Neural cell (in vitro differentiated cells): ENCODE measurements at regions not wholly inside any gene's neighbourhood (a gene's known extent, or its start where the extent isn't known, plus 50 kb on each side); places are given as distances from the start of the nearest gene placed in this dataset.

Experiments
- H2AFZ ChIP-seq: fragments of 200-600, 300-800 bp; sonication (generic), shearing (Covaris generic); 2 replicates; pipeline ENCODE4 v1.6.0; 2014; ENCODE audit warnings: low read depth, mild to moderate bottlenecking, antibody characterized with exemption, low read length, moderate library complexity
- H3F3A ChIP-seq: fragments of 200-600 bp; shearing (Covaris generic); 2 replicates; pipeline ENCODE4 v1.6.1; 2016; ENCODE audit warnings: mild to moderate bottlenecking, moderate library complexity, mixed read lengths, antibody characterized with exemption, low read length; ENCODE audit not compliant: insufficient read depth, poor library complexity, severe bottlenecking
- H3K27ac ChIP-seq: fragments of 200-600, 300-800 bp; sonication (generic), shearing (Covaris generic); 2 replicates; pipeline ENCODE4 v1.5.1; 2014; ENCODE audit warnings: mild to moderate bottlenecking, low read length, moderate library complexity
- H3K27me3 ChIP-seq: fragments of 300-800, 200-600 bp; sonication (generic), shearing (Covaris generic); 2 replicates; pipeline ENCODE4 v1.6.0; 2014; ENCODE audit warnings: mild to moderate bottlenecking, low read depth, low read length, moderate library complexity; ENCODE audit not compliant: insufficient read depth
- H3K36me3 ChIP-seq: fragments of 300-800, 200-600 bp; sonication (generic), shearing (Covaris generic); 2 replicates; pipeline ENCODE4 v1.5.1; 2014; ENCODE audit warnings: mild to moderate bottlenecking, antibody characterized with exemption, low read length, moderate library complexity; ENCODE audit not compliant: insufficient read depth
- H3K4me2 ChIP-seq: fragments of 300-800, 200-600 bp; sonication (generic), shearing (Covaris generic); 2 replicates; pipeline ENCODE4 v1.6.0; 2014; ENCODE audit warnings: mild to moderate bottlenecking, low read length
- H3K4me3 ChIP-seq: fragments of 300-800, 200-600 bp; sonication (generic), shearing (Covaris generic); 2 replicates; pipeline ENCODE4 v1.5.1; 2014; ENCODE audit warnings: mild to moderate bottlenecking, low read length, moderate library complexity
- H3K79me2 ChIP-seq: fragments of 200-600 bp; shearing (Covaris generic); replicated peaks from 2 replicates; pipeline ENCODE4 v1.6.0; 2014; ENCODE audit warnings: mild to moderate bottlenecking, low read length, moderate library complexity; ENCODE audit not compliant: insufficient read depth
- H3K9ac ChIP-seq: fragments of 300-800, 200-600 bp; sonication (generic), shearing (Covaris generic); 2 replicates; pipeline ENCODE4 v1.6.1; 2016; ENCODE audit warnings: mild to moderate bottlenecking, low read length, mixed read lengths
- H3K9me2 ChIP-seq: fragments of 200-600 bp; shearing (Covaris generic); 2 replicates; pipeline ENCODE4 v1.6.1; 2016; ENCODE audit warnings: mild to moderate bottlenecking, low read length, mixed read lengths; ENCODE audit not compliant: insufficient read depth
- H3K9me3 ChIP-seq: fragments of 200-600, 300-800 bp; sonication (generic), shearing (Covaris generic); 2 replicates; pipeline ENCODE4 v1.6.1; 2016; ENCODE audit warnings: mild to moderate bottlenecking, mixed run types, low read length, moderate library complexity, mixed read lengths
- H4K20me1 ChIP-seq: fragments of 200-600 bp; shearing (Covaris generic); 2 replicates; pipeline ENCODE4 v1.6.1; 2016; ENCODE audit warnings: mild to moderate bottlenecking, mixed run types; ENCODE audit not compliant: insufficient read depth
- CTCF ChIP-seq: fragments of 450-650 bp; IDR thresholded peaks from 2 replicates; pipeline ENCODE4 v1.5.1; 2014; ENCODE audit warnings: antibody characterized with exemption, mild to moderate bottlenecking, moderate library complexity; ENCODE audit not compliant: poor library complexity, severe bottlenecking
- EP300 ChIP-seq: fragments of 450-650 bp; conservative IDR thresholded peaks from 2 replicates; pipeline ENCODE4 v1.6.1; 2014; ENCODE audit warnings: antibody characterized with exemption, mild to moderate bottlenecking, moderate library complexity; ENCODE audit not compliant: poor library complexity, severe bottlenecking
- EZH2 ChIP-seq: fragments of 200-600, 300-800 bp; shearing (Covaris generic), sonication (generic); IDR thresholded peaks from 2 replicates; pipeline ENCODE4 v1.6.1; 2014; ENCODE audit warnings: antibody characterized with exemption, low read length, borderline replicate concordance, mild to moderate bottlenecking; ENCODE audit not compliant: insufficient read depth, poor library complexity, severe bottlenecking
- MXI1 ChIP-seq: fragments of 450-650 bp; conservative IDR thresholded peaks from 2 replicates; pipeline ENCODE4 v1.6.1; 2014; ENCODE audit warnings: antibody characterized with exemption, mild to moderate bottlenecking; ENCODE audit not compliant: poor library complexity, severe bottlenecking
- POLR2AphosphoS5 ChIP-seq: IDR thresholded peaks from 2 replicates; pipeline ENCODE4 v1.6.1; 2012
- RAD21 ChIP-seq: fragments of 450-650 bp; conservative IDR thresholded peaks from 2 replicates; pipeline ENCODE4 v1.6.1; 2014; ENCODE audit warnings: antibody characterized with exemption, mild to moderate bottlenecking, moderate library complexity
- REST ChIP-seq: IDR thresholded peaks from 2 replicates; pipeline ENCODE4 v1.6.1; 2012; ENCODE audit warnings: borderline replicate concordance
- SMC3 ChIP-seq: fragments of 450-650 bp; conservative IDR thresholded peaks from 2 replicates; pipeline ENCODE4 v1.6.1; 2014; ENCODE audit warnings: antibody characterized with exemption, mild to moderate bottlenecking, moderate library complexity; ENCODE audit not compliant: poor library complexity
- TAF1 ChIP-seq: IDR thresholded peaks from 2 replicates; pipeline ENCODE4 v1.6.1; 2012; ENCODE audit warnings: low read depth

GRCh38 chr2:12804091-12804856 lies 87.5 kb downstream of the TRIB2 start:
- H3K79me2 ChIP-seq, result no peaks in the 10 kb centered on the region
- H3K36me3 ChIP-seq, result no peaks in the 10 kb centered on the region
- H3K4me2 ChIP-seq, result no peak overlapping the region

GRCh38 chr2:12805033-12805432 lies 88.3 kb downstream of the TRIB2 start:
- no peak overlapping the region for H3K4me3 ChIP-seq
- H3K79me2 ChIP-seq, result no peaks in the 10 kb centered on the region
- no peaks in the 10 kb centered on the region for H3K9me2 ChIP-seq
- no peaks in the 10 kb centered on the region for H4K20me1 ChIP-seq
- H3K4me2 ChIP-seq, result no peak overlapping the region
- no peak overlapping the region for H3K27ac ChIP-seq
- no peak overlapping the region for H2AFZ ChIP-seq
- no peaks in the 10 kb centered on the region for H3K9me3 ChIP-seq
- no peaks in the 10 kb centered on the region for H3F3A ChIP-seq
- no peak overlapping the region for H3K9ac ChIP-seq
- no peaks in the 10 kb centered on the region for H3K27me3 ChIP-seq
- no peaks in the 10 kb centered on the region for H3K36me3 ChIP-seq
- TF ChIP-seq EZH2, result no peak
- no peak for TF ChIP-seq TAF1
- no peak for TF ChIP-seq REST
- no peak for TF ChIP-seq EP300
- no peak for TF ChIP-seq SMC3
- TF ChIP-seq RAD21, result no peak
- TF ChIP-seq MXI1, result no peak

More at GRCh38 chr2:12804091-12804856, 87.5 kb downstream of the TRIB2 start:
- no peaks in the 10 kb centered on the region for H3K9me2 ChIP-seq
- no peak overlapping the region for H3K4me3 ChIP-seq
- H3K27me3 ChIP-seq, result no peaks in the 10 kb centered on the region
- H2AFZ ChIP-seq, result no peak overlapping the region
- no peak overlapping the region for H3K27ac ChIP-seq
- no peak overlapping the region for H3K9ac ChIP-seq
- TF ChIP-seq RAD21 (no peak), EZH2 (no peak), TAF1 (no peak), CTCF (no peak), REST (no peak), MXI1 (no peak), POLR2AphosphoS5 (no peak), EP300 (no peak), SMC3 (no peak)
- H3F3A ChIP-seq, result no peaks in the 10 kb centered on the region
- no peaks in the 10 kb centered on the region for H4K20me1 ChIP-seq
- no peaks in the 10 kb centered on the region for H3K9me3 ChIP-seq
